Panc1 (cell line): ENCODE measurements at regions not wholly inside any gene's neighbourhood (a gene's known extent, or its start where the extent isn't known, plus 50 kb on each side); places are given as distances from the start of the nearest gene placed in this dataset.

ENCODE experiments used
- ATAC-seq: fragments of 200-7000 bp; cut with Tn5 transposase; 2 replicates; pipeline ENCODE4 v1.9.1; 2020; ENCODE audit warnings: mild to moderate bottlenecking, moderate library complexity
- BruUV-seq: library from RNA; stranded (reverse); fragments of 400-500 nt; replicated peaks from 2 replicates; lab custom pipeline; 2021; lab: Mats Ljungman, UMichigan
- CTCF ChIA-PET: fragments of 300-600 bp; sonication (Branson Sonifier 250); formaldehyde crosslinking; loops from one replicate; lab custom pipeline; 2022; ENCODE audit warnings: antibody characterized with exemption; lab: Charles Lee
- POLR2A ChIA-PET: fragments of 300-600 bp; sonication (Branson Sonifier 250); formaldehyde crosslinking; loops from one replicate; lab custom pipeline; 2022; ENCODE audit warnings: antibody characterized with exemption; lab: Charles Lee
- DNase-seq: peaks from one replicate; pipeline ENCODE4 v3.0.0-alpha.2; 2010; ENCODE audit warnings: low read depth, low spot score
- H3K27ac ChIP-seq: 2 replicates; pipeline ENCODE4 v1.5.1; 2011; ENCODE audit warnings: mild to moderate bottlenecking, low read length, inconsistent platforms
- H3K27me3 ChIP-seq: fragments of 200-500 bp; sonication (Bioruptor generic); 2 replicates; pipeline ENCODE4 v1.6.0; 2014; ENCODE audit warnings: low read length, inconsistent platforms; ENCODE audit not compliant: control insufficient read depth, insufficient read depth
- H3K36me3 ChIP-seq: fragments of 200-500 bp; sonication (Bioruptor generic); 2 replicates; pipeline ENCODE4 v1.5.1; 2014; ENCODE audit warnings: inconsistent platforms, mild to moderate bottlenecking, low read length, moderate library complexity; ENCODE audit not compliant: control insufficient read depth, insufficient read depth
- H3K4me1 ChIP-seq: 2 replicates; pipeline ENCODE4 v1.5.1; 2011; ENCODE audit warnings: inconsistent platforms, mild to moderate bottlenecking, low read length, moderate library complexity; ENCODE audit not compliant: control insufficient read depth, insufficient read depth
- H3K4me3 ChIP-seq, 2 experiments: 2 replicates each; pipeline ENCODE4 v1.5.1; 2011 to 2012; ENCODE audit warnings: low read depth in 2 of 2, low read length in 2 of 2, mild to moderate bottlenecking in 2 of 2, inconsistent platforms in 1 of 2, moderate library complexity in 1 of 2
- H3K9me3 ChIP-seq: fragments of 200-500 bp; sonication (Bioruptor generic); 2 replicates; pipeline ENCODE4 v1.5.1; 2014; ENCODE audit warnings: low read depth, mild to moderate bottlenecking, inconsistent platforms, low read length, moderate library complexity; ENCODE audit not compliant: control insufficient read depth, insufficient read depth
- CTCF ChIP-seq: fragments of 450-650 bp; IDR thresholded peaks from 2 replicates; pipeline ENCODE4 v1.5.1; 2017; ENCODE audit warnings: mild to moderate bottlenecking
- POLR2AphosphoS5 ChIP-seq: IDR thresholded peaks from 2 replicates; pipeline ENCODE4 v1.6.1; 2012; ENCODE audit warnings: mild to moderate bottlenecking, low read depth, low read length, moderate library complexity
- REST ChIP-seq, 2 experiments: IDR thresholded peaks; 2 replicates each; pipeline ENCODE4 v1.6.1; 2011 to 2012; ENCODE audit warnings: low read depth in 2 of 2, control low read depth in 1 of 2, low read length in 1 of 2, mild to moderate bottlenecking in 1 of 2, moderate library complexity in 1 of 2; ENCODE audit not compliant: insufficient read depth in 1 of 2
- SIN3A ChIP-seq: IDR thresholded peaks from 2 replicates; pipeline ENCODE4 v1.6.1; 2012; ENCODE audit warnings: low read depth, mild to moderate bottlenecking, low read length, moderate library complexity, borderline replicate concordance; ENCODE audit not compliant: insufficient read depth
- TCF7L2 ChIP-seq: IDR thresholded peaks from 2 replicates; pipeline ENCODE4 v1.6.1; 2011; ENCODE audit warnings: mild to moderate bottlenecking, low read depth, low read length, inconsistent platforms
- in situ Hi-C: cut with HindIII; loops from 2 replicates; pipeline ENCODE4 v1.10.0; 2016; ENCODE audit warnings: low sequenced_read_pairs, low pct_unique_long_range_greater_than_20kb
- intact Hi-C: fragments of 100-400 bp; cut with micrococcal nuclease; formaldehyde crosslinking; loops from one replicate; pipeline ENCODE4 v1.10.0; 2022; ENCODE audit not compliant: unreplicated experiment

- no peak for DNase-seq
- intact Hi-C loops (no loop called here), in situ Hi-C loops (no loop called here)
- Histone ChIP-seq H3K36me3 (no peaks in the 10 kb centered on the region), H3K27ac (no peak overlapping the region), H3K27me3 (peaks cover 7% of the 10 kb centered on the region), H3K4me3 (no peak overlapping the region), H3K9me3 (no peaks in the 10 kb centered on the region), H3K4me1 (no peaks in the 10 kb centered on the region)
- BruUV-seq, result no TSS peak
- ATAC-seq, result no peak
- TF ChIP-seq REST (IDR thresholded peaks at IDR 0.05; ENCODE audit: insufficient read depth in 1 of 2, low read depth in 2 of 2, low read length in 1 of 2) (no peak), SIN3A (no peak), CTCF (no peak), TCF7L2 (no peak), POLR2AphosphoS5 (no peak)
- CTCF ChIA-PET, result no interaction called here
- POLR2A ChIA-PET, result no interaction called here
Observed at GRCh38 chr10:128568041-128568440, 441.8 kb upstream of the MKI67 start.

GRCh38 chr10:128568491-128568890, 442.3 kb upstream of the MKI67 start:
- Histone ChIP-seq H3K4me3 (no peak overlapping the region), H3K4me1 (no peaks in the 10 kb centered on the region), H3K27ac (no peak overlapping the region), H3K27me3 (peaks cover 7% of the 10 kb centered on the region), H3K36me3 (no peaks in the 10 kb centered on the region), H3K9me3 (no peaks in the 10 kb centered on the region)
- in situ Hi-C loops (no loop called here), intact Hi-C loops (no loop called here)
- ChIA-PET POLR2A (no interaction called here), CTCF (no interaction called here)
- DNase-seq (no peak), ATAC-seq (no peak)
- TF ChIP-seq POLR2AphosphoS5 (no peak), CTCF (no peak), REST (IDR thresholded peaks at IDR 0.05; ENCODE audit: insufficient read depth in 1 of 2, low read depth in 2 of 2, low read length in 1 of 2) (no peak), SIN3A (no peak)
- no TSS peak for BruUV-seq
